ENCODE measurements at regions not wholly inside any gene's neighbourhood (a gene's known extent, or its start where the extent isn't known, plus 50 kb on each side); places are given as distances from the start of the nearest gene placed in this dataset.
A peak's percentile ranks its signal among the peaks of the same experiment; 100 is the strongest.
"Not testable (repeated sequence)": the region's sequence is repeated elsewhere in the genome, so short reads cannot be mapped to it uniquely, and the experiment has no call there.

DNA sequence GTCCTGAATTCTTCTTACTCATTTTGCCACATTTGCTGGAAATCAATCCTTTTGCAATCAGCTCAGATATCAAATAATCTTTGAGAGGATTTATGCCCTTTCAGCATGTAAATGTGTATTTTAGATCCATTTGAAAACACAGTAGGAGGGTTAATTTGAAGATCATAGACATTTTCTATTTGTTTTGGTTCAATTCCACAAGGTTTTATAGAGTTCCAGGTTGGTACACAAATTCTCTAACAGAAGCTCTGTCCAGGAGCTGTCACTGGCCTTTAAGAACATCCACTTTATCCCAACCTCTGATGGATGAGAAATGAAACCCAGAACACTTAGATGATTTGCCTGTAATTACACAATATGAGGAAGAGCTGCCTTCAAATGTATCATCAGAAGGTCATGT lies 157.3 kb upstream of the CHAC2 start:
- Mint-ChIP-seq H3K27ac (no peak overlapping the region), H3K4me1 (ENCODE audit: low read depth) (no peaks in the 10 kb centered on the region), H3K9me3 (no peaks in the 10 kb centered on the region), H3K4me3 (no peak overlapping the region), H3K36me3 (ENCODE audit: insufficient read depth in 2 of 2) (no peaks in the 10 kb centered on the region), H3K27me3 (ENCODE audit: low read depth) (no peaks in the 10 kb centered on the region)
- no peak for ATAC-seq (replicated peaks in 1 of 2)
- no peak for DNase-seq

DNA sequence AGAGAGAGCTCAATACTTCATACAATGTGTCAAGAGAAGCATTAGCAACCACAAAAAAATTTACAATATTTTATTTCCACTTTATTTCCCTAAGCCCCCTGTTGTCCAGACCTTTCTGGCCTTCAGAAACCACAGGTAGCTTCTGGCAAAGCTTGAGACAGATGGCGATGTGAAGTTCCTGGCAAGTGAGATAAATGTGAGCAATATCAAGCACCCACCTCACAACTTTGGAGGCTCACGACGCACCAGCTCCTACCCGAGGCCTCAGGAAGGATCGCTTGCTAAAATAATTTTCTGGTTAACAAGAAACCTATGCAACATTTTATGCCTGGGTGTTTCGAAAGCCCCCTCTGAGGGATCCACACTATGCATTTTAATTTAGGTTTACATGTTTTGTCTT lies 158.1 kb upstream of the CHAC2 start:
- Mint-ChIP-seq H3K36me3 (ENCODE audit: insufficient read depth in 2 of 2) (no peaks in the 10 kb centered on the region), H3K9me3 (no peaks in the 10 kb centered on the region), H3K27me3 (ENCODE audit: low read depth) (no peaks in the 10 kb centered on the region), H3K4me1 (ENCODE audit: low read depth) (no peaks in the 10 kb centered on the region), H3K27ac (no peak overlapping the region), H3K4me3 (no peak overlapping the region)
- DNase-seq = no peak
- no peak for ATAC-seq (replicated peaks in 1 of 2)

DNA sequence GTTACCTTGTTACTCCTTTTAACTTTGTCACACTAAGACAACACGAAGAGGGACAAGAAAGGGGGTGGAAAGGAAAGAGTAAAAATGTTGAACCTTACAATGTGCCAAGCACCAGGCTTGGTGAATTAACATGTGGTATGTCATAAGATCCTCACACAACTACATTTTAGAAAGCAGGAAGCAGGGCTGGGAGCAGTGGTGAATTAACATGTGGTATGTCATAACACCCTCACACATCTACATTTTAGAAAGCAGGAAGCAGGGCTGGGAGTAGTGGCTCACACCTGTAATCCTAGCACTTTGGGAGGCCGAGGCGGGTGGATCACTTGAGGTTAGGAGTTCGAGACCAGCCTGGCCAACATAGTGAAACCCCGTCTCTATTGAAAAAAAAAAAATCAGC lies 159.3 kb upstream of the CHAC2 start:
- no peaks in the 10 kb centered on the region for H3K36me3 Mint-ChIP-seq (ENCODE audit: insufficient read depth in 2 of 2)
- H3K27ac Mint-ChIP-seq = no peak overlapping the region
- no peaks in the 10 kb centered on the region for H3K9me3 Mint-ChIP-seq
- DNase-seq (no peak), ATAC-seq (replicated peaks in 1 of 2) (no peak)
- no peaks in the 10 kb centered on the region for H3K27me3 Mint-ChIP-seq (ENCODE audit: low read depth)
- no peak overlapping the region for H3K4me3 Mint-ChIP-seq
- H3K4me1 Mint-ChIP-seq (ENCODE audit: low read depth) = no peaks in the 10 kb centered on the region

DNA sequence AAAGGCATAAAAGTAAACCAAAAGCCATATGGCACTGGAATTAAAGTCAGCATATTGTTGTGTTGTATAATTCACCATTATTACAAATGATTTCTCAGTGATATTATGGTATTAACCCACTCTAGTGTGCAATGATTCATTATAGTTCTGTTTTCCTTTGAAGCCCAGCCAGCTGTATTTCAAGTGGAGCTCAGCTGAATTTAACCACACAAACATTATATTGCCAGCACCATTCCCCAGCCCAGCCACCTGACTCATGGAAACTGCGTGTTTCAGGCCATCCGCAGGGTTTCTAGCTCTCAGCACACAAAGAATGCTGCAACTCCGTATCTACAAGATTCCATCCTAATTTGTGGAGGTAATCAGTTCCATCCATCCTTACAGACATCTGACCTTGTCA lies 166.8 kb upstream of the CHAC2 start:
- ATAC-seq (replicated peaks in 1 of 2) (no peak), DNase-seq (no peak)
- Mint-ChIP-seq H3K27ac (no peak overlapping the region), H3K4me1 (ENCODE audit: low read depth) (no peaks in the 10 kb centered on the region), H3K36me3 (ENCODE audit: insufficient read depth in 2 of 2) (no peaks in the 10 kb centered on the region), H3K4me3 (no peak overlapping the region), H3K9me3 (peaks cover 0 to 2% of the 10 kb centered on the region in 2 donors), H3K27me3 (ENCODE audit: low read depth) (no peaks in the 10 kb centered on the region)

DNA sequence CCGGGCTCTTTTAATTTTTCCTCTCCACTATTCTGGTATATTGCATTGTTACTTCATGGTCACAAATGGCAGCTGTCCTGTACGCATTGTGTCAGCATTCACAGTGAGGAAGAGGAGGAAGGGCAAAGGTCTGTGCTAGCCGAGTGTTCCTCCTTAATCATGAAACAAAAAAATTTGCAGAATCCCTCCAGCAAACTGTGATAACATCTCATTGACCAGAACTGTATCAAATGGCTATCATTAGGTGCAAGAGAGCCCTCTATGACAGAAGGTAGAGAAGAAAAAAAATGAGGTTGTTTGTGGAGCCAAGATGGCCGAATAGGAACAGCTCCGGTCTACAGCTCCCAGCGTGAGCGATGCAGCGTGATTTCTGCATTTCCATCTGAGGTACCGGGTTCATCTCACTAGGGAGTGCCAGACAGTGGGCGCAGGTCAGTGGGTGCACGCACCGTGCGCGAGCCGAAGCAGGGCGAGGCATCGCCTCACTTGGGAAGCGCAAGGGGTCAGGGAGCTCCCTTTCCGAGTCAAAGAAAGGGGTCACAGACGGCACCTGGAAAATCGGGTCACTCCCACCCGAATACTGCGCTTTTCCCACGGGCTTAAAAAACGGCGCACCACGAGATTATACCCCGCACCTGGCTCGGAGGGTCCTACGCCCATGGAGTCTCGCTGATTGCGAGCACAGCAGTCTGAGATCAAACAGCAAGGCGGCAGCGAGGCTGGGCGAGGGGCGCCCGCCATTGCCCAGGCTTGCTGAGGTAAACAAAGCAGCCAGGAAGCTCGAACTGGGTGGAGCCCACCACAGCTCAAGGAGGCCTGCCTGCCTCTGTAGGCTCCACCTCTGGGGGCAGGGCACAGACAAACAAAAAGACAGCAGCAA lies 180.6 kb upstream of the CHAC2 start:
- H3K27me3 Mint-ChIP-seq (ENCODE audit: low read depth); H3K4me1 Mint-ChIP-seq (ENCODE audit: low read depth); H3K27ac Mint-ChIP-seq; ATAC-seq (replicated peaks in 1 of 2); H3K36me3 Mint-ChIP-seq (ENCODE audit: insufficient read depth in 2 of 2); DNase-seq; H3K4me3 Mint-ChIP-seq; H3K9me3 Mint-ChIP-seq: not testable (repeated sequence)

DNA sequence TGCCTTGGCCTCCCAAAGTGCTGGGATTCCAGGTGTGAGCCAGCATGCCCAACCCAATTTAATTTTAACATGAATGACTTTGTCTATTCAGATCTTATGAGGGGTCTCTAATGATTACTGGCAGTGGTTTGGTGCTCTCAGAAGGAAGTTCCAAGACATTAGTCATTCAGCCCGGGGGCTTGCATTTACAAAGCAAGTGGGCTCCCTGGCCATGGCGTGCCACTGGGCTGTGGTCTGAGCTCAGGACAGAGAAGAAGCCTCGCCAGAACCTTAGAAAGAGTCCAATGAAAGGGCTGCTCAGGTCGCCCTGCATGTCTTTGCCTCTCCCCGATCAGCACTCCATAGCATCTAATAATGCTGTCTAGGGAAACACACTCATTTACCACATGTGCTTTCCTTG lies 182.6 kb upstream of the CHAC2 start:
- Mint-ChIP-seq H3K4me1 (ENCODE audit: low read depth) (no peaks in the 10 kb centered on the region), H3K27me3 (ENCODE audit: low read depth) (no peaks in the 10 kb centered on the region), H3K27ac (no peak overlapping the region), H3K9me3 (no peaks in the 10 kb centered on the region), H3K36me3 (ENCODE audit: insufficient read depth in 2 of 2) (no peaks in the 10 kb centered on the region), H3K4me3 (no peak overlapping the region)
- DNase-seq (no peak), ATAC-seq (replicated peaks in 1 of 2) (no peak)

DNA sequence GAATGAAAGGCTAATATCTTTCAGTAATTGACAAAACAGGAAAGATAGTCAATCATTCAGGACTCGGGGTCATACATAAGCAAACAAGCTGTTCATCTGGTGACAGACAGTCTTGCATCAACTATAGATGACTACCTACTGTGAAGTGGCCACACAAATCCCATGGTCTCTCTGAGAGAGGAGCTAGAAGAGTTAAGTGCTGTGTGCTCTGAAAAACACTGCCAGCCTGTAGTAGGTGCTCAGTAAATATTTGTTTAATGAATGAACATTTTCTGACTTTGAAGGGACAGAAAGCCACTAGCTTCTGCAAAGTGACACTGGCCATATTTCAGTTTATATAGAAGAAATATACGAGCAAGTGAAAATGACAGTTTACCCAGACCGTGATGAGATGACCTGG lies 184.0 kb upstream of the CHAC2 start:
- DNase-seq = no peak
- Mint-ChIP-seq H3K27ac (no peak overlapping the region), H3K36me3 (ENCODE audit: insufficient read depth in 2 of 2) (no peaks in the 10 kb centered on the region), H3K27me3 (ENCODE audit: low read depth) (no peaks in the 10 kb centered on the region), H3K4me3 (no peak overlapping the region), H3K4me1 (ENCODE audit: low read depth) (no peaks in the 10 kb centered on the region), H3K9me3 (no peaks in the 10 kb centered on the region)
- ATAC-seq (replicated peaks in 1 of 2) = no peak

DNA sequence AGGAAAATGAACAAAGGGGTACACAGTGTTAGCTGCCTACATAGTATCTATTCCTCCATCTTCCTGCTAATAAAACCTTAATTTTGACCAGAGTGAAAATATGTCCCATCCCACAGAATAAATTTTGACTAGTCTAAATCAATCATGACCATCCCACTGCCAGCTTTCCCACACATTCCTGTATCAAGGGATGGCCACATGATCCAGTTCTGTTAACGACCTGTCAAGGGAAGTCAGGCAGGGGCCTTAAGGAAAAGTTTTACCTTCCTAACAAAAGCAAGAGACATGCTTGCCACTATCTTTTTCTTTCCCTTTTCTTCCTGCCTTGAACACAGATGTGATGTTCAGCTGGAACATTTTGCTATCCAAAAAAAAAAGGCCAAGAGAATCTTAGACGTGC lies 185.0 kb upstream of the CHAC2 start:
- no peak overlapping the region for H3K27ac Mint-ChIP-seq
- ATAC-seq (replicated peaks in 1 of 2) (no peak), DNase-seq (no peak)
- H3K27me3 Mint-ChIP-seq (ENCODE audit: low read depth) = no peaks in the 10 kb centered on the region
- H3K4me3 Mint-ChIP-seq = no peak overlapping the region
- H3K9me3 Mint-ChIP-seq = no peaks in the 10 kb centered on the region
- H3K36me3 Mint-ChIP-seq (ENCODE audit: insufficient read depth in 2 of 2) = no peaks in the 10 kb centered on the region
- no peaks in the 10 kb centered on the region for H3K4me1 Mint-ChIP-seq (ENCODE audit: low read depth)

DNA sequence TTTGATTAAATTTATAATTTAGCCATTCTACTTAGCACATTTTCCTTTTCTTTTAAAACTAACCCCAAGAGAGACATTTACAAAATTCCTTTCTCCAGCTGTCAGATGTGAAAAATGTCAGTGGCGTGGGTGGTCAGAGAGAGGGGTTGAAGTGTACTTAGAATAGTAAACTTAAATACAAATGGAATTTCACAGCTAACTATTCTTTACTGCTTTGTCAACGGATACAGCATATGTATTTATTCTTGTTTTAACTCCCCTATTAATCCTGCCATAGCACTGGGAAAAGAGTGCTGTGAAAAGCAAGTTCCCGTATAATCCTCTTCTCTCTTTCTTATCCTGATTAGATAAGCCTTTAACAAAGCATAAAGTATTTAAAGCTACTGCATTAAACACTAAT lies 191.4 kb upstream of the CHAC2 start:
- H3K9me3 Mint-ChIP-seq = no peaks in the 10 kb centered on the region
- DNase-seq (no peak), ATAC-seq (replicated peaks in 1 of 2) (no peak)
- no peaks in the 10 kb centered on the region for H3K4me1 Mint-ChIP-seq (ENCODE audit: low read depth)
- no peaks in the 10 kb centered on the region for H3K36me3 Mint-ChIP-seq (ENCODE audit: insufficient read depth in 2 of 2)
- H3K27me3 Mint-ChIP-seq (ENCODE audit: low read depth) = peaks cover 15% of the 10 kb centered on the region
- no peak overlapping the region for H3K4me3 Mint-ChIP-seq
- no peak overlapping the region for H3K27ac Mint-ChIP-seq

DNA sequence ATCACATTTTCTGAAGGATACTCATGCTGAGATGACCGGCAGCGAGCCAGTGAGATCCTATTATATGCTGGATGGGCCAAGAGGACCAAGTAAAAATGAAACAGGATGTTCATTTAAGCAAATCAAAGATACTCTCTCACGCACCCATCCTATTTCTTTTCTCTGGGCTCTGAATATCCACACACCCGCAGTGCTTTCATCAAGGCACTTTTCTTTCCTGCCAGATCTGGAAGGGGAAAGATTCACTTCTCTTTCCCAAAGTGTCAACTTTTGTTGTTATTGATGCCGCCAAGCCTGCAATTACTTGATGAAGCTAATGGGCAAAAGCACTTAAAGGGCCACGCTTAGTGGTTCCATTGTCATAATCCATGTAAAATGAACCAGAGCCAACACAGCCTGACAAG lies 191.9 kb upstream of the CHAC2 start:
- H3K4me1 Mint-ChIP-seq (ENCODE audit: low read depth) = no peaks in the 10 kb centered on the region
- no peak for DNase-seq
- no peak for ATAC-seq (replicated peaks in 1 of 2)
- H3K27me3 Mint-ChIP-seq (ENCODE audit: low read depth) = peaks cover 15% of the 10 kb centered on the region
- H3K4me3 Mint-ChIP-seq = no peak overlapping the region
- no peaks in the 10 kb centered on the region for H3K9me3 Mint-ChIP-seq
- H3K36me3 Mint-ChIP-seq (ENCODE audit: insufficient read depth in 2 of 2) = no peaks in the 10 kb centered on the region
- H3K27ac Mint-ChIP-seq = no peak overlapping the region

DNA sequence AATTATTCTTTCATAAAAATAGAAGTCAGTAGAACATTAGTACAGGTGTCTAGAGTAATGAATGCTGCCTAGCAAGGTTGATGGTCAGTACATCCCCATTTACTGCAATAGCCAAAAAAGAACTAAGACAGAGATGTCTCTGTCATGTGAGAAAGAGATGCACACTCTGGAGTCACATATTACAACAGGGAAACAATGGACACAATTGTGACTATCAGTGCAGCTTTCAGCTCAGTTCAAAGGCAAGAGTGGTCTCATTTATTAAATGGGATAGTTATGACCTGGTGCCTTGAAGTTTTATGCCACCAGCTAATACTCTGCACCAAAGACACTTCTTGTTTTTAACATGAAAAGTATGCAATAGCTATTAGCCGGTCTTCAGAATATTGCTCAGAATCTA lies 194.9 kb upstream of the CHAC2 start:
- no peak for ATAC-seq (replicated peaks in 1 of 2)
- H3K4me3 Mint-ChIP-seq = no peak overlapping the region
- no peak for DNase-seq

DNA sequence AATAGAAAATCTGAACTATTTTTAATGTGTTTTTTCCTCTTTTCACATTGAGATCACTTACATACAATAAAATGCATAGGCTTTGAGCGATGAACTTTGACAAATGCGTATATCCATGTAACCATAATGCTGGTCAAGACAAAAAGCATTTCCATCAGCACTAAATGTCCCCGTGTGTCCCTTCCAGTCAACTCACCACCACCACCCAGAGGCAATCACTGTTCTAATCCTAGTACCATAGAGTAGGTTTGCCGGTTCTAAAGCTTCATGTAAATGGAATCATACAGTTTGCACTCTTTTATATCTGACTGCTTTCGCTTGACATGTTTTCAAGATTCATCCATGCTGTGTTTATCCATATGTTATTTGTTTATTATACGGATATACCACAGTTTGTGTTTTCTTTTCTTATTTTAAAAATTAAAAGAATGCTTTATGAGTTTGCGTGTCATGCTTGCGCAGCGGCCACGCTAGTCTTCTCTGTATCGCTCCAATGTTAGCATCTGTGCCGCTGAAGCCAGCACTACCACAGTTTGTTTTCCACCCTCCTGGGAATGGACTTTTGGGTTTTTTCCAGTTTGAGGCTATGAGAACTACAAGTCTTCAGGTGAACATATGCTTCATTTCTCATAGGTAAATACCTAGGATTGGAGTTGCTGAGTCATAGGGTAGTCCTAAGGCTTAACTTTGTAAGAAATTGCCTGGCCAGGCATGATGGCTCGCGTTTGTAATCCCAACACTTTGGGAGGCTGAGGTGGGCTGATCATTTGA lies 197.5 kb upstream of the CHAC2 start:
- H3K4me1 Mint-ChIP-seq (ENCODE audit: low read depth) = no peaks in the 10 kb centered on the region
- H3K27me3 Mint-ChIP-seq (ENCODE audit: low read depth) = no peaks in the 10 kb centered on the region
- no peak overlapping the region for H3K4me3 Mint-ChIP-seq
- no peaks in the 10 kb centered on the region for H3K9me3 Mint-ChIP-seq
- ATAC-seq (replicated peaks in 1 of 2) (no peak), DNase-seq (no peak)
- no peak overlapping the region for H3K27ac Mint-ChIP-seq
- no peaks in the 10 kb centered on the region for H3K36me3 Mint-ChIP-seq (ENCODE audit: insufficient read depth in 2 of 2)

More for the DNA sequence above, 194.9 kb upstream of the CHAC2 start:
- H3K9me3 Mint-ChIP-seq = no peaks in the 10 kb centered on the region
- no peaks in the 10 kb centered on the region for H3K36me3 Mint-ChIP-seq (ENCODE audit: insufficient read depth in 2 of 2)
- H3K27me3 Mint-ChIP-seq (ENCODE audit: low read depth) = peaks cover 15% of the 10 kb centered on the region
- no peak overlapping the region for H3K27ac Mint-ChIP-seq
- no peaks in the 10 kb centered on the region for H3K4me1 Mint-ChIP-seq (ENCODE audit: low read depth)

DNA sequence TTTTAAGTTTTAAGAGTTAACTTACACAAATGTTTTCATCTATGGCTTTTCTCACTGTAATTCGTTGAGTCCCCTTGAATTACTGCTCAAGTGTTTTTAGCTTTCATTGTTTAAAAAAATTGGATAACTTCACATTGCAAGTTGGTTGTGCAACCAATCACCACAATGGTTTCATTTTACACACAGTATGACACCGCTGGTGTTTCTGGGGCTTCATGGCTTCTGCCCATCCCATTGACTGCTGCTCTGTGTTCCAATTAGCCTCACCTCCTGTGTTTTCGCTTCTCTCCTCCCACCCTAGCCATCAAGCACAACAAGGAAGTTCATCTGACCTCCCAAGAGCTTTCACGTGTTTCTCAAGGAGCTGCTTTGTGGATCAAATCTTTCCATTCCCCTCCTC lies 199.1 kb upstream of the CHAC2 start:
- ATAC-seq (replicated peaks in 1 of 2) (no peak), DNase-seq (no peak)
- H3K27ac Mint-ChIP-seq = no peak overlapping the region
- H3K36me3 Mint-ChIP-seq (ENCODE audit: insufficient read depth in 2 of 2) = no peaks in the 10 kb centered on the region
- no peaks in the 10 kb centered on the region for H3K4me1 Mint-ChIP-seq (ENCODE audit: low read depth)
- H3K4me3 Mint-ChIP-seq = peak overlapping the region in 1 of 2 donors; percentile 13
- no peaks in the 10 kb centered on the region for H3K9me3 Mint-ChIP-seq
- no peaks in the 10 kb centered on the region for H3K27me3 Mint-ChIP-seq (ENCODE audit: low read depth)

All from activated T-cell treated with anti-CD3 and anti-CD28 coated beads, Interleukin-2, amount 50 U/mL, for 72 hours (primary cell).